ENCODE measurements at regions not wholly inside any gene's neighbourhood (a gene's known extent, or its start where the extent isn't known, plus 50 kb on each side); places are given as distances from the start of the nearest gene placed in this dataset.

DNA sequence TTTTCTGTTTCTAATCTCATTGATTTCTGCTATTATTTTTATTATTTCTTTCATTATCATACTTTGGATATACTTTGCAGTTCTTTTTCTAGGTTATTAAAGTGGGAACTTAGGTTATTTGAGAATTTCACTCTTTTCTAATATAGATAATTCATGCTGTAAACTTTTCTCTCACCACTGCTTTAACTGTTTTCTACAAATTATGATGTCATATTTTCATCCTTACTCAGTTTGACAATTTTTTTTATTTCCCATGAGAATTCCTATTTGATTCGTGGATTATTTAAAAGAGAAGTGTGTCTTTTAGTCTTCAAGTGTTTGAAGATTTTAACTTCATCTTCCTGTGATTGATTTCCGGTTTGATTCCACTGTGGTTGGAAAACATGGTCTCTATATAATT lies 336.8 kb upstream of the SALL1 start:
- no peak overlapping the region for H2AFZ ChIP-seq
- no peak for ATAC-seq
- no peak for TF ChIP-seq CREB1 (CRISPR knock-in tag; IDR thresholded peaks at IDR 0.05; ENCODE audit: low read depth)
- TF ChIP-seq EZH2 (IDR thresholded peaks at IDR 0.05; ENCODE audit: low read depth, unreplicated experiment), result no peak
- TF ChIP-seq, protein P1, sequence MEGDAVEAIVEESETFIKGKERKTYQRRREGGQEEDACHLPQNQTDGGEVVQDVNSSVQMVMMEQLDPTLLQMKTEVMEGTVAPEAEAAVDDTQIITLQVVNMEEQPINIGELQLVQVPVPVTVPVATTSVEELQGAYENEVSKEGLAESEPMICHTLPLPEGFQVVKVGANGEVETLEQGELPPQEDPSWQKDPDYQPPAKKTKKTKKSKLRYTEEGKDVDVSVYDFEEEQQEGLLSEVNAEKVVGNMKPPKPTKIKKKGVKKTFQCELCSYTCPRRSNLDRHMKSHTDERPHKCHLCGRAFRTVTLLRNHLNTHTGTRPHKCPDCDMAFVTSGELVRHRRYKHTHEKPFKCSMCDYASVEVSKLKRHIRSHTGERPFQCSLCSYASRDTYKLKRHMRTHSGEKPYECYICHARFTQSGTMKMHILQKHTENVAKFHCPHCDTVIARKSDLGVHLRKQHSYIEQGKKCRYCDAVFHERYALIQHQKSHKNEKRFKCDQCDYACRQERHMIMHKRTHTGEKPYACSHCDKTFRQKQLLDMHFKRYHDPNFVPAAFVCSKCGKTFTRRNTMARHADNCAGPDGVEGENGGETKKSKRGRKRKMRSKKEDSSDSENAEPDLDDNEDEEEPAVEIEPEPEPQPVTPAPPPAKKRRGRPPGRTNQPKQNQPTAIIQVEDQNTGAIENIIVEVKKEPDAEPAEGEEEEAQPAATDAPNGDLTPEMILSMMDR (conservative IDR thresholded peaks at IDR 0.05; ENCODE audit: low read depth in 2 of 2), result no peak
- no peak for TF ChIP-seq POLR2AphosphoS5 (IDR thresholded peaks at IDR 0.05; ENCODE audit: low read depth)
- TF ChIP-seq EZH2phosphoT487 (IDR thresholded peaks at IDR 0.05; ENCODE audit: unreplicated experiment), result no peak
- TF ChIP-seq ZNF114 (CRISPR knock-in tag; IDR thresholded peaks at IDR 0.05), result no peak
- no peak for TF ChIP-seq ZNF331 (CRISPR knock-in tag; IDR thresholded peaks at IDR 0.05; ENCODE audit: low read depth)
- TF ChIP-seq NANOG (IDR thresholded peaks at IDR 0.05; ENCODE audit: borderline replicate concordance), result no peak
- TF ChIP-seq, protein P2, sequence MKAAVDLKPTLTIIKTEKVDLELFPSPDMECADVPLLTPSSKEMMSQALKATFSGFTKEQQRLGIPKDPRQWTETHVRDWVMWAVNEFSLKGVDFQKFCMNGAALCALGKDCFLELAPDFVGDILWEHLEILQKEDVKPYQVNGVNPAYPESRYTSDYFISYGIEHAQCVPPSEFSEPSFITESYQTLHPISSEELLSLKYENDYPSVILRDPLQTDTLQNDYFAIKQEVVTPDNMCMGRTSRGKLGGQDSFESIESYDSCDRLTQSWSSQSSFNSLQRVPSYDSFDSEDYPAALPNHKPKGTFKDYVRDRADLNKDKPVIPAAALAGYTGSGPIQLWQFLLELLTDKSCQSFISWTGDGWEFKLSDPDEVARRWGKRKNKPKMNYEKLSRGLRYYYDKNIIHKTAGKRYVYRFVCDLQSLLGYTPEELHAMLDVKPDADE (IDR thresholded peaks at IDR 0.05), result no peak

DNA sequence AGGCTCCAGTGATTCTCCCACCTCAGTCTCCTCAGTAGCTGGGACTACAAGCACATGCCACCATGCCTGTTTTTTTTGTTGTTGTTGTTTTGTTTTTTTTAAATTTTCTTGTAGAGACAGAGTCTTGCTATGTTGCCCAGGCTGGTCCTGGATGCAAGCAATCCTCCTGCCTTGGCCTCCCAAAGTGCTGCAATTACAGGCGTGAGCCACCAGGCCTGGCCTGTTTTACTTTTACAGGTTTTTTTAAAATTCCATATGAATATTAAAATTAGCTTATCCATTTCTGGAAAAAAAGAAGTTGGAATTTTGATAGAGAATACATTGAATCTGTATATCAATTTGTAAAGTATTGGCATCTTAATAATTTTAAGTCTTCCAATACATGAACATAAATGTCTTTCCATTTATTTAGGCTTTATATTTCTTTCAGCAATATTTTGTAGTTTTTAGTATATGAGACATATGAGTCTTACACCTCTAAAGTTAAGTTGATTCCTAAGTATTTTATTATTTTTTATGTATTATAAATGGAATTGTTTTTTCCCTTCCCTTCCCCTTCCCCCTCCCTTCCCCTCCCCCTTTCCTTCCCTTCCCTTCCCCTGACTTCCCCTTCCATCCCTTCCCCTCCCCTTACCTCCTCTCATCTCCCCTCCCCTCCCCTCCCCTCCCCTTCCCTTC lies 323.5 kb upstream of the SALL1 start:
- no peaks in the 10 kb centered on the region for H3K36me3 ChIP-seq (ENCODE audit: insufficient read depth)
- H4K20me1 ChIP-seq (replicated peaks; ENCODE audit: insufficient read depth), result no peaks in the 10 kb centered on the region
- Mint-ChIP-seq H3K27me3 (ENCODE audit: insufficient read depth, low read depth, poor library complexity) (no peaks in the 10 kb centered on the region), H3K9me3 (peaks cover under 1% of the 10 kb centered on the region; the same call in 1 of the 3 replicates), H3K27ac (no peak overlapping the region), H3K4me3 (no peak overlapping the region), H3K36me3 (ENCODE audit: low read depth) (no peaks in the 10 kb centered on the region), H3K4me1 (no peaks in the 10 kb centered on the region)
- H3K4me1 ChIP-seq (ENCODE audit: insufficient read depth), result no peaks in the 10 kb centered on the region
- H3K27ac ChIP-seq (ENCODE audit: low read depth), result no peak overlapping the region
- no peaks in the 10 kb centered on the region for H3K79me2 ChIP-seq (replicated peaks; ENCODE audit: insufficient read depth)
- H3K27me3 ChIP-seq (ENCODE audit: insufficient read depth), result no peaks in the 10 kb centered on the region
- H2AFZ ChIP-seq, result no peak overlapping the region
- no peak overlapping the region for H3K4me3 ChIP-seq
- no peaks in the 10 kb centered on the region for H3K9me2 ChIP-seq (ENCODE audit: insufficient read depth)
- ATAC-seq, result no peak
- no peak for DNase-seq (ENCODE audit: low spot score)
- no peak overlapping the region for H3K4me2 ChIP-seq
- no peaks in the 10 kb centered on the region for H3F3A ChIP-seq (replicated peaks; ENCODE audit: low read depth)
- no peak for TF ChIP-seq NANOG (IDR thresholded peaks at IDR 0.05; ENCODE audit: borderline replicate concordance)
- TF ChIP-seq, protein P1 (conservative IDR thresholded peaks at IDR 0.05; ENCODE audit: low read depth in 2 of 2), result 0 out of 4 replicates have a peak, but pooled peaks of 1 of the 2 experiments have one; percentile 13
- TF ChIP-seq ZNF114 (CRISPR knock-in tag; IDR thresholded peaks at IDR 0.05), result no peak
- TF ChIP-seq, protein P3, sequence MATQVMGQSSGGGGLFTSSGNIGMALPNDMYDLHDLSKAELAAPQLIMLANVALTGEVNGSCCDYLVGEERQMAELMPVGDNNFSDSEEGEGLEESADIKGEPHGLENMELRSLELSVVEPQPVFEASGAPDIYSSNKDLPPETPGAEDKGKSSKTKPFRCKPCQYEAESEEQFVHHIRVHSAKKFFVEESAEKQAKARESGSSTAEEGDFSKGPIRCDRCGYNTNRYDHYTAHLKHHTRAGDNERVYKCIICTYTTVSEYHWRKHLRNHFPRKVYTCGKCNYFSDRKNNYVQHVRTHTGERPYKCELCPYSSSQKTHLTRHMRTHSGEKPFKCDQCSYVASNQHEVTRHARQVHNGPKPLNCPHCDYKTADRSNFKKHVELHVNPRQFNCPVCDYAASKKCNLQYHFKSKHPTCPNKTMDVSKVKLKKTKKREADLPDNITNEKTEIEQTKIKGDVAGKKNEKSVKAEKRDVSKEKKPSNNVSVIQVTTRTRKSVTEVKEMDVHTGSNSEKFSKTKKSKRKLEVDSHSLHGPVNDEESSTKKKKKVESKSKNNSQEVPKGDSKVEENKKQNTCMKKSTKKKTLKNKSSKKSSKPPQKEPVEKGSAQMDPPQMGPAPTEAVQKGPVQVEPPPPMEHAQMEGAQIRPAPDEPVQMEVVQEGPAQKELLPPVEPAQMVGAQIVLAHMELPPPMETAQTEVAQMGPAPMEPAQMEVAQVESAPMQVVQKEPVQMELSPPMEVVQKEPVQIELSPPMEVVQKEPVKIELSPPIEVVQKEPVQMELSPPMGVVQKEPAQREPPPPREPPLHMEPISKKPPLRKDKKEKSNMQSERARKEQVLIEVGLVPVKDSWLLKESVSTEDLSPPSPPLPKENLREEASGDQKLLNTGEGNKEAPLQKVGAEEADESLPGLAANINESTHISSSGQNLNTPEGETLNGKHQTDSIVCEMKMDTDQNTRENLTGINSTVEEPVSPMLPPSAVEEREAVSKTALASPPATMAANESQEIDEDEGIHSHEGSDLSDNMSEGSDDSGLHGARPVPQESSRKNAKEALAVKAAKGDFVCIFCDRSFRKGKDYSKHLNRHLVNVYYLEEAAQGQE (IDR thresholded peaks at IDR 0.05; ENCODE audit: unreplicated experiment), result no peak

More for the DNA sequence above, 336.8 kb upstream of the SALL1 start:
- no peak overlapping the region for H3K4me3 Mint-ChIP-seq
- peaks cover 10% of the 10 kb centered on the region for H3K4me1 Mint-ChIP-seq
- no peaks in the 10 kb centered on the region for H3K79me2 ChIP-seq (replicated peaks; ENCODE audit: insufficient read depth)
- peaks cover 11% of the 10 kb centered on the region; the same call in 1 of the 2 replicates for H3K9me2 ChIP-seq (ENCODE audit: insufficient read depth)
- H3K4me1 ChIP-seq (ENCODE audit: insufficient read depth), result peaks cover 4% of the 10 kb centered on the region; the same call in 1 of the 2 replicates
- H3K4me3 ChIP-seq, result no peak overlapping the region
- H3K27me3 Mint-ChIP-seq (ENCODE audit: insufficient read depth, low read depth, poor library complexity), result peaks cover 4% of the 10 kb centered on the region
- H3K36me3 ChIP-seq (ENCODE audit: insufficient read depth), result no peaks in the 10 kb centered on the region; the same call in 1 of the 2 replicates
- no peaks in the 10 kb centered on the region for H3F3A ChIP-seq (replicated peaks; ENCODE audit: low read depth)
- H3K36me3 Mint-ChIP-seq (ENCODE audit: low read depth), result peaks cover 40% of the 10 kb centered on the region
- peaks cover 48% of the 10 kb centered on the region for H3K9me3 Mint-ChIP-seq
- no peaks in the 10 kb centered on the region for H3K27me3 ChIP-seq (ENCODE audit: insufficient read depth)
- no peak overlapping the region for H3K4me2 ChIP-seq
- H3K27ac ChIP-seq (ENCODE audit: low read depth), result no peak overlapping the region
- no peak overlapping the region for H3K27ac Mint-ChIP-seq
- no peak for DNase-seq (ENCODE audit: low spot score)
- H4K20me1 ChIP-seq (replicated peaks; ENCODE audit: insufficient read depth), result no peaks in the 10 kb centered on the region
